Testis (tissue), 2 donors: ENCODE measurements at regions not wholly inside any gene's neighbourhood (a gene's known extent, or its start where the extent isn't known, plus 50 kb on each side); places are given as distances from the start of the nearest gene placed in this dataset.
"Not testable (repeated sequence)": the region's sequence is repeated elsewhere in the genome, so short reads cannot be mapped to it uniquely, and the experiment has no call there.

ENCODE experiments used
- CTCF ChIP-seq, 3 experiments: fragments of 450-650 bp in 2 of 3; fragments of 200-600 bp in 1 of 3; sonication (generic) in 1 of 3; IDR thresholded peaks; one replicate each; pipeline ENCODE4 v1.5.1; 2016 to 2019; ENCODE audit warnings: antibody characterized with exemption in 3 of 3, mild to moderate bottlenecking in 2 of 3, moderate library complexity in 1 of 3
- POLR2A ChIP-seq: fragments of 450-650 bp; IDR thresholded peaks from one replicate; pipeline ENCODE4 v1.6.1; 2017; ENCODE audit warnings: antibody characterized with exemption, mild to moderate bottlenecking, moderate library complexity

- not testable (repeated sequence) for TF ChIP-seq CTCF (IDR thresholded peaks at IDR 0.05); POLR2A
These were observed 54.8 kb upstream of the CDYL start for GRCh38 chr6:4721368-4721767.
